A673 (cell line): ENCODE measurements at regions not wholly inside any gene's neighbourhood (a gene's known extent, or its start where the extent isn't known, plus 50 kb on each side); places are given as distances from the start of the nearest gene placed in this dataset.

ENCODE experiments used
- BruUV-seq: library from RNA; stranded (reverse); fragments of 400-500 nt; replicated peaks from 2 replicates; lab custom pipeline; 2021; lab: Mats Ljungman, UMichigan
- CTCF ChIA-PET: fragments of 300-600 bp; sonication (Branson Sonifier 250); formaldehyde crosslinking; loops from one replicate; lab custom pipeline; 2022; ENCODE audit warnings: antibody characterized with exemption; lab: Charles Lee
- POLR2A ChIA-PET: fragments of 300-600 bp; sonication (Branson Sonifier 250); formaldehyde crosslinking; loops from one replicate; lab custom pipeline; 2022; ENCODE audit warnings: antibody characterized with exemption; ENCODE audit not compliant: low non-redundant PET; lab: Charles Lee
- DNase-seq: peaks from one replicate; pipeline ENCODE4 v3.0.0-alpha.2; 2015; ENCODE audit warnings: low spot score
- H3K27ac ChIP-seq: fragments of 200-600 bp; sonication (generic); 2 replicates; pipeline ENCODE4 v1.5.1; 2016; ENCODE audit warnings: mixed run types, low read depth, mild to moderate bottlenecking, mixed read lengths, antibody characterized with exemption, low read length; ENCODE audit not compliant: poor library complexity, severe bottlenecking
- H3K27me3 ChIP-seq: fragments of 200-600 bp; sonication (generic); replicated peaks from 2 replicates; pipeline ENCODE4 v1.6.1; 2017; ENCODE audit warnings: mixed run types, low read depth, mild to moderate bottlenecking, mixed read lengths, antibody characterized with exemption, low read length; ENCODE audit not compliant: insufficient read depth, poor library complexity
- H3K36me3 ChIP-seq: fragments of 200-600 bp; sonication (generic); 2 replicates; pipeline ENCODE4 v1.6.1; 2016; ENCODE audit warnings: mixed run types, mild to moderate bottlenecking, mixed read lengths, antibody characterized with exemption, low read length; ENCODE audit not compliant: insufficient read depth, poor library complexity, severe bottlenecking
- H3K4me1 ChIP-seq: fragments of 200-600 bp; sonication (generic); 2 replicates; pipeline ENCODE4 v1.6.1; 2017; ENCODE audit warnings: mixed run types, mild to moderate bottlenecking, mixed read lengths, antibody characterized with exemption, low read length; ENCODE audit not compliant: insufficient read depth, poor library complexity, severe bottlenecking
- H3K4me3 ChIP-seq: fragments of 200-600 bp; sonication (generic); 2 replicates; pipeline ENCODE4 v1.5.1; 2016; ENCODE audit warnings: low read depth, mixed run types, mild to moderate bottlenecking, mixed read lengths, low read length; ENCODE audit not compliant: poor library complexity, severe bottlenecking
- H3K9me3 ChIP-seq: fragments of 200-600 bp; sonication (generic); 2 replicates; pipeline ENCODE4 v1.6.1; 2016; ENCODE audit warnings: mixed run types, low read depth, mild to moderate bottlenecking, mixed read lengths, antibody characterized with exemption, low read length; ENCODE audit not compliant: poor library complexity, severe bottlenecking
- CTCF ChIP-seq: fragments of 300-800, 200-600 bp; sonication (generic); conservative IDR thresholded peaks from 2 replicates; pipeline ENCODE4 v1.5.1; 2017; ENCODE audit warnings: low read depth, mild to moderate bottlenecking, antibody characterized with exemption, low read length, moderate library complexity, mixed read lengths
- EZH2 ChIP-seq: fragments of 200-600 bp; sonication (generic); IDR thresholded peaks from 2 replicates; pipeline ENCODE4 v1.6.1; 2017; ENCODE audit warnings: borderline replicate concordance, low read depth, mild to moderate bottlenecking, mixed read lengths, antibody characterized with exemption, low read length; ENCODE audit not compliant: poor library complexity, severe bottlenecking
- intact Hi-C: fragments of 100-400 bp; cut with micrococcal nuclease; formaldehyde crosslinking; loops from one replicate; pipeline ENCODE4 v1.10.0; 2022; ENCODE audit not compliant: unreplicated experiment

- POLR2A ChIA-PET, result interaction anchor here (0.7 kb wide), 1 partner anchor 137 kb away, joined by 3 read pairs; no protein-coding TSS in a partner anchor
- DNase-seq, result peak; percentile 9
Measured at GRCh38 chr11:104443387-104443786, 279.4 kb upstream of the PDGFD start.

GRCh38 chr11:104442321-104442720, 278.4 kb upstream of the PDGFD start:
- Histone ChIP-seq H3K4me3 (no peak overlapping the region), H3K27ac (no peak overlapping the region), H3K9me3 (no peaks in the 10 kb centered on the region), H3K27me3 (no peaks in the 10 kb centered on the region), H3K36me3 (no peaks in the 10 kb centered on the region), H3K4me1 (no peaks in the 10 kb centered on the region)
- POLR2A ChIA-PET, result no interaction called here
- CTCF ChIA-PET, result no interaction called here
- intact Hi-C loops, result no loop called here
- DNase-seq, result no peak
- BruUV-seq, result no TSS peak
- TF ChIP-seq CTCF (no peak), EZH2 (no peak)

More at GRCh38 chr11:104443387-104443786, 279.4 kb upstream of the PDGFD start:
- Histone ChIP-seq H3K27me3 (no peaks in the 10 kb centered on the region), H3K4me3 (no peak overlapping the region), H3K36me3 (no peaks in the 10 kb centered on the region), H3K4me1 (no peaks in the 10 kb centered on the region), H3K27ac (no peak overlapping the region), H3K9me3 (no peaks in the 10 kb centered on the region)
- BruUV-seq, result no TSS peak
- intact Hi-C loops, result no loop called here
- CTCF ChIA-PET, result no interaction called here
- TF ChIP-seq CTCF (no peak), EZH2 (no peak)

GRCh38 chr11:104435494-104435893, 271.5 kb upstream of the PDGFD start:
- Histone ChIP-seq H3K27me3 (no peaks in the 10 kb centered on the region), H3K4me3 (no peak overlapping the region), H3K9me3 (no peaks in the 10 kb centered on the region), H3K4me1 (no peaks in the 10 kb centered on the region), H3K36me3 (no peaks in the 10 kb centered on the region), H3K27ac (no peak overlapping the region)
- ChIA-PET CTCF (no interaction called here), POLR2A (no interaction called here)
- no peak for DNase-seq
- intact Hi-C loops, result no loop called here
- no TSS peak for BruUV-seq
- TF ChIP-seq CTCF, result no peak
- no peak for TF ChIP-seq EZH2
